GM23338 (cell line): ENCODE measurements at regions not wholly inside any gene's neighbourhood (a gene's known extent, or its start where the extent isn't known, plus 50 kb on each side); places are given as distances from the start of the nearest gene placed in this dataset.
A peak's percentile ranks its signal among the peaks of the same experiment; 100 is the strongest.

ENCODE experiments used
- ATAC-seq: fragments of 200-7000 bp; cut with Tn5 transposase; 3 replicates; pipeline ENCODE4 v1.9.1; 2020
- DNase-seq: peaks from one replicate; pipeline ENCODE4 v3.0.0-alpha.2; 2015; ENCODE audit warnings: low spot score
- H2AFZ ChIP-seq: fragments of 200-600 bp; sonication (generic); 2 replicates; pipeline ENCODE4 v1.8.0; 2016; ENCODE audit warnings: antibody characterized with exemption, mild to moderate bottlenecking, moderate library complexity
- H3F3A ChIP-seq: fragments of 200-600 bp; sonication (generic); replicated peaks from 2 replicates; pipeline ENCODE4 v1.8.0; 2017; ENCODE audit warnings: antibody characterized with exemption, mixed run types, low read depth
- H3K27ac ChIP-seq: fragments of 200-600 bp; sonication (generic); 2 replicates; pipeline ENCODE4 v1.6.1; 2016; ENCODE audit warnings: low read depth
- H3K27me3 ChIP-seq: fragments of 200-600 bp; sonication (generic); 2 replicates; pipeline ENCODE4 v1.8.0; 2016; ENCODE audit warnings: mild to moderate bottlenecking, mixed run types, moderate library complexity; ENCODE audit not compliant: insufficient read depth
- H3K36me3 ChIP-seq: fragments of 200-600 bp; sonication (generic); 2 replicates; pipeline ENCODE4 v1.8.0; 2016; ENCODE audit warnings: mild to moderate bottlenecking; ENCODE audit not compliant: insufficient read depth
- H3K4me1 ChIP-seq: fragments of 200-600 bp; sonication (generic); 2 replicates; pipeline ENCODE4 v1.8.0; 2016; ENCODE audit warnings: mild to moderate bottlenecking, moderate library complexity; ENCODE audit not compliant: insufficient read depth
- H3K4me2 ChIP-seq: fragments of 200-600 bp; sonication (generic); 2 replicates; pipeline ENCODE4 v1.7.1; 2017; ENCODE audit warnings: mixed run types
- H3K4me3 ChIP-seq: fragments of 200-600 bp; sonication (generic); 2 replicates; pipeline ENCODE4 v1.6.1; 2016; ENCODE audit warnings: mixed run types
- H3K79me2 ChIP-seq: fragments of 200-600 bp; sonication (generic); replicated peaks from 2 replicates; pipeline ENCODE4 v1.8.0; 2017; ENCODE audit warnings: mild to moderate bottlenecking; ENCODE audit not compliant: insufficient read depth
- H3K9me2 ChIP-seq: fragments of 200-600 bp; sonication (generic); 2 replicates; pipeline ENCODE4 v1.8.0; 2017; ENCODE audit not compliant: insufficient read depth
- H4K20me1 ChIP-seq: fragments of 200-600 bp; sonication (generic); replicated peaks from 2 replicates; pipeline ENCODE4 v1.8.0; 2017; ENCODE audit warnings: mild to moderate bottlenecking; ENCODE audit not compliant: insufficient read depth
- H3K27ac Mint-ChIP-seq: 2 replicates; pipeline ENCODE4 v1.8.0; 2020; ENCODE audit warnings: inconsistent platforms, mild to moderate bottlenecking, moderate library complexity, mixed read lengths
- H3K27me3 Mint-ChIP-seq: 3 replicates; pipeline ENCODE4 v1.8.0; 2022; ENCODE audit warnings: low read depth, mild to moderate bottlenecking, moderate library complexity, mixed read lengths, inconsistent platforms; ENCODE audit not compliant: insufficient read depth, poor library complexity
- H3K36me3 Mint-ChIP-seq: 3 replicates; pipeline ENCODE4 v1.8.0; 2021; ENCODE audit warnings: low read depth, mild to moderate bottlenecking, inconsistent platforms, moderate library complexity, mixed read lengths
- H3K4me1 Mint-ChIP-seq: 3 replicates; pipeline ENCODE4 v1.8.0; 2020; ENCODE audit warnings: mild to moderate bottlenecking, inconsistent platforms, mixed read lengths
- H3K4me3 Mint-ChIP-seq: 3 replicates; pipeline ENCODE4 v1.8.0; 2021; ENCODE audit warnings: moderate library complexity, mild to moderate bottlenecking, inconsistent platforms, mixed read lengths
- H3K9me3 Mint-ChIP-seq: 3 replicates; pipeline ENCODE4 v1.8.0; 2020; ENCODE audit warnings: moderate library complexity, mild to moderate bottlenecking, inconsistent platforms, mixed read lengths
- CREB1 ChIP-seq: fragments of 250-450 bp; sonication (Bioruptor Pico); IDR thresholded peaks from 2 replicates; pipeline ENCODE4 v1.5.0; 2020; ENCODE audit warnings: low read depth, mild to moderate bottlenecking, moderate library complexity
- CTCF ChIP-seq, 2 experiments: fragments of 200-600 bp in 1 of 2; sonication (generic) in 1 of 2; conservative IDR thresholded peaks; 2 replicates each; pipeline versions ENCODE4 v1.5.1 to v1.6.1; 2016 to 2017; ENCODE audit warnings: antibody characterized with exemption in 2 of 2, low read depth in 2 of 2, mild to moderate bottlenecking in 2 of 2, moderate library complexity in 1 of 2
- EZH2 ChIP-seq: fragments of 200-600 bp; sonication (generic); IDR thresholded peaks from one replicate; pipeline ENCODE4 v1.8.0; 2017; ENCODE audit warnings: antibody characterized with exemption, mild to moderate bottlenecking, low read depth; ENCODE audit not compliant: unreplicated experiment
- EZH2phosphoT487 ChIP-seq: fragments of 200-600 bp; sonication (generic); IDR thresholded peaks from one replicate; pipeline ENCODE4 v1.8.1; 2018; ENCODE audit warnings: antibody characterized with exemption; ENCODE audit not compliant: unreplicated experiment
- JUNB ChIP-seq: IDR thresholded peaks from one replicate; pipeline ENCODE4 v1.6.1; 2016; ENCODE audit warnings: antibody characterized with exemption; ENCODE audit not compliant: unreplicated experiment
- POLR2AphosphoS5 ChIP-seq: IDR thresholded peaks from 2 replicates; pipeline ENCODE4 v1.6.1; 2016; ENCODE audit warnings: antibody characterized with exemption, low read depth
- STAT1 ChIP-seq: IDR thresholded peaks from one replicate; pipeline ENCODE4 v1.6.1; 2016; ENCODE audit warnings: antibody characterized with exemption; ENCODE audit not compliant: unreplicated experiment
- ZNF114 ChIP-seq: fragments of 250-450 bp; sonication (Bioruptor Pico); IDR thresholded peaks from 2 replicates; pipeline ENCODE4 v1.5.0; 2020; ENCODE audit warnings: mild to moderate bottlenecking, moderate library complexity
- ZNF331 ChIP-seq: fragments of 250-450 bp; sonication (Bioruptor Pico); IDR thresholded peaks from 2 replicates; pipeline ENCODE4 v1.5.0; 2020; ENCODE audit warnings: low read depth, mild to moderate bottlenecking, moderate library complexity
- ZNF462 ChIP-seq: fragments of 250-450 bp; sonication (Bioruptor Pico); IDR thresholded peaks from 2 replicates; pipeline ENCODE4 v1.5.0; 2020; ENCODE audit warnings: mild to moderate bottlenecking, moderate library complexity

- no peak overlapping the region for H2AFZ ChIP-seq
- H4K20me1 ChIP-seq = no peaks in the 10 kb centered on the region
- no peaks in the 10 kb centered on the region for H3K79me2 ChIP-seq
- Mint-ChIP-seq H3K27me3 (peaks cover 6% of the 10 kb centered on the region), H3K4me1 (peaks cover 18% of the 10 kb centered on the region), H3K27ac (no peak overlapping the region), H3K36me3 (no peaks in the 10 kb centered on the region), H3K4me3 (no peak overlapping the region), H3K9me3 (no peaks in the 10 kb centered on the region; the same call in 2 of the 3 replicates)
- DNase-seq = no peak
- TF ChIP-seq STAT1 (no peak), CREB1 (CRISPR knock-in tag) (no peak), ZNF114 (CRISPR knock-in tag) (no peak), ZNF462 (no peak)
- peaks cover 30% of the 10 kb centered on the region for H3K4me1 ChIP-seq
- ATAC-seq = no peak
- no peak overlapping the region for H3K4me3 ChIP-seq
- no peak overlapping the region for H3K4me2 ChIP-seq
- no peak overlapping the region for H3K27ac ChIP-seq
- no peaks in the 10 kb centered on the region for H3F3A ChIP-seq
- peaks cover 2% of the 10 kb centered on the region; the same call in 1 of the 2 replicates for H3K9me2 ChIP-seq
- no peaks in the 10 kb centered on the region for H3K36me3 ChIP-seq
- H3K27me3 ChIP-seq = peaks cover 6% of the 10 kb centered on the region; the same call in 1 of the 2 replicates
Observed at GRCh38 chr10:125457406-125457805, 225.6 kb downstream of the TEX36 start.

GRCh38 chr10:125455855-125456254 lies 227.1 kb downstream of the TEX36 start:
- Histone ChIP-seq H3K4me1 (peaks cover 30% of the 10 kb centered on the region), H3K27ac (no peak overlapping the region), H4K20me1 (no peaks in the 10 kb centered on the region), H3K79me2 (no peaks in the 10 kb centered on the region), H2AFZ (no peak overlapping the region), H3K9me2 (peaks cover 6% of the 10 kb centered on the region; the same call in 1 of the 2 replicates), H3K27me3 (peaks cover 6% of the 10 kb centered on the region; the same call in 1 of the 2 replicates), H3K4me3 (peak overlapping the region; percentile 24; the same call in 1 of the 2 replicates), H3K4me2 (peak overlapping the region; percentile 70), H3F3A (no peaks in the 10 kb centered on the region), H3K36me3 (no peaks in the 10 kb centered on the region)
- H3K27me3 Mint-ChIP-seq = peaks cover 6% of the 10 kb centered on the region
- no peak for ATAC-seq
- peaks cover 18% of the 10 kb centered on the region for H3K4me1 Mint-ChIP-seq
- no peaks in the 10 kb centered on the region for H3K36me3 Mint-ChIP-seq
- no peak for DNase-seq
- peak overlapping the region; percentile 52 for H3K4me3 Mint-ChIP-seq
- H3K9me3 Mint-ChIP-seq = no peaks in the 10 kb centered on the region; the same call in 2 of the 3 replicates
- H3K27ac Mint-ChIP-seq = no peak overlapping the region
- no peak for TF ChIP-seq JUNB
- no peak for TF ChIP-seq ZNF331 (CRISPR knock-in tag)
- TF ChIP-seq POLR2AphosphoS5 = no peak
- TF ChIP-seq CTCF (conservative IDR thresholded peaks at IDR 0.05; ENCODE audit: low read depth in 2 of 2) = no peak
- TF ChIP-seq EZH2 = no peak
- no peak for TF ChIP-seq EZH2phosphoT487
- no peak for TF ChIP-seq CREB1 (CRISPR knock-in tag)
